HuH-7 (cell line): ENCODE measurements at regions not wholly inside any gene's neighbourhood (a gene's known extent, or its start where the extent isn't known, plus 50 kb on each side); places are given as distances from the start of the nearest gene placed in this dataset.
A peak's percentile ranks its signal among the peaks of the same experiment; 100 is the strongest.
"Not testable (repeated sequence)": the region's sequence is repeated elsewhere in the genome, so short reads cannot be mapped to it uniquely, and the experiment has no call there.

Experiments
- DNase-seq: peaks from one replicate; pipeline ENCODE4 v3.0.0; 2011; ENCODE audit warnings: low spot score

- no peak for DNase-seq
Observed at GRCh38 chr2:84373391-84373790, 85.7 kb downstream of the SUCLG1 start.

DNA sequence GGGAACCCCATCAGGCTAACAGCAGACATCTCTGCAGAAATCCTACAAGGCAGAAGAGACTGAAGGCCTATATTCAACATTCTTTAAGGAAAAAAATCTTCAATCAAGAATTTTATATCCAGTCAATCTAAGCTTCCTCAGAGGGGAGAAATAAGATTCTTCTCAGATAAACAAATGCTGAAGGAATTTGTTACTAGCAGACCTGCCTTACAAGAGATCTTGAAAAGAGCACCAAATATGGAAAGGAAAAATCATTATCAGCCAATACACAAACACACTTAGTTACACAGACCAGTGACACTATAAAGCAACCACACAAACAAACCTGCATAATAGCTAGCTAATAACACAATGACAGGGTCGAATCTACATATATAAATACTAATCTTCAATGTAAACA lies 96.5 kb downstream of the SUCLG1 start:
- DNase-seq: no peak

- no peak for DNase-seq
Observed at GRCh38 chr2:84338069-84338468, 121.0 kb downstream of the SUCLG1 start.

DNA sequence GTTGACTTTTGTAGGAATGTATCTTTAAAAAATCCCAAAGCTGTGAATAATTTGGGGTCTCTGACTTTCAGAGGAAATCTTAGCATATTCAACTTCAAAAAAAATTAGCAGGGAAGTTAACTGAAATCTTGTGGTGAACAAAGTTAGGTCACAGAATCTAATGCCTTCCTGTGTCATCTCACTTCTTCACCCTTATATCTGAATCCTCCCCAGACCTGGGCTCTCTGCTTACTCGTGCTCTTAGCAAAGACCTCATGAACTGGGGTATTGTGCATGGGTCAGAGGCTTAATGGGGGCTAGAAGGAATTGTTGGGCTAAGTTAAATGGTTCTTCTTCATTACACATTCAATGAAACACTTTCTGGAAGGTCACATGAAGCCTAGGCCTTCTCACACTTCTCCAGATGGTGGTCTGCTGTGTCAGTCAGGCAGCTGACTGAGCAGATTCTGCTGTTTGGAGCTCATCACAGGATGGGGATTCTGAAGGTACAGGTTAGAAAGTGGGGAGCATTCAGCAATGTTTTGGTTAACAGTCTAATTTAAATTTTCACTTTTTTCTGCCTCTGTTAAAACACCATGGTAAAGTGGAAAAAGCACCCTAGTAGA lies 131.3 kb downstream of the SUCLG1 start:
- DNase-seq: no peak

- DNase-seq: no peak
Observed at GRCh38 chr2:84326831-84327432, 132.1 kb downstream of the SUCLG1 start.

DNA sequence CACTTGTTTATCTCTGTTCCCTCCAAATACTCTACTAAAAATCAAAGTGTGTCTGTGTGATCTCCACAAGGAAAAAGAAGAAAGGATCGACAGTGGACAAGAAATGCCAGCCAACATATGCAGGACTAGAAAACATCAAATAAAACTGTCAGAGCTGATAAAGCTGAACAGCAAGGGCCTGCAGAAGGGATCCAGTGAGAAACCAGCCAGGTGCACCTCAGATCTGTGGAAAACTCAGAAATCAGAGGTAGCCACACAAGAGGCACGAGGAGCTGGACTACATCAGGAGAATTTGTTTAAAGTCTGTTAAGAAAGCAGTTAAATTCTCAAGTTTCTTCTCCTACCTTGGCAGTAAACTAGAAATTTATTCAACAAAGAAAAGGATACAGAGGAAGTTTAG lies 135.2 kb downstream of the SUCLG1 start:
- DNase-seq: no peak

DNA sequence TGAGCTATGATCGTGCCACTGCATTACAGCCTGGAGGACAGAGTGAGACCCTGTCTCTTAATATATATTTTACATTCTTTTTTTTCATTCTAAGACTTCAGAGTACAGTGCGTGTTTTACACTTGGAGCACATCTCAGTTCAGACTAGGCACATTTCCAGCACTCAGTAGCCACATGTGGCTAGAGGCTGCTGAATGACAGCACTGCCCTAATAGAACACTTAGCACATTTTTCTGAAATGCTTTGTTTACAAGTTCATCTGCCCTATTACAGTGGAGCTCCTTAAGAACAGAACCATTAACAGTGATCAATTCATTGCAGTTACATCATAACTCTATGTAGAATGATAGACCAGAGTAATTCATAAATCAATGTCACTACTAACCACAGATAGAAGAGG lies 138.1 kb downstream of the SUCLG1 start:
- no peak for DNase-seq

DNA sequence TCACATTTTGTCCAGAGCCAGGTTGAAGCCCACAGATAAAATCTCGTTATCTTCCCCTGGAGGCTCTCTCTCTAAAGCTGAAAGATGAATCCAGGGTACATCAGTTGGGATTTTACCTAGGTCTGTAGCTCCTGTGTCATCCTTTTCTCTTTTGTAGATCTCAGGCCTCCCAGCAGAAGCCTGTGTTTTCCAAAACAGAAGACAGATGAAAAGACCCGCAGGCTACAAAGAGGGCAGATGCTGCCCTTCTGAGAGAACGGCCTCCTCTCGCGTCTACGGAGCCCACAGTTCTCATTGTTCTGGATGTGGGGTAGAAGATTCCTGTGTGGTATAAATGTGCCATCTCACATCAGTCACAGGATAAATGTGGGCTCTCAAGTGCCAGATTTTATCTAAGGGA lies 139.5 kb downstream of the SUCLG1 start:
- DNase-seq: no peak

DNA sequence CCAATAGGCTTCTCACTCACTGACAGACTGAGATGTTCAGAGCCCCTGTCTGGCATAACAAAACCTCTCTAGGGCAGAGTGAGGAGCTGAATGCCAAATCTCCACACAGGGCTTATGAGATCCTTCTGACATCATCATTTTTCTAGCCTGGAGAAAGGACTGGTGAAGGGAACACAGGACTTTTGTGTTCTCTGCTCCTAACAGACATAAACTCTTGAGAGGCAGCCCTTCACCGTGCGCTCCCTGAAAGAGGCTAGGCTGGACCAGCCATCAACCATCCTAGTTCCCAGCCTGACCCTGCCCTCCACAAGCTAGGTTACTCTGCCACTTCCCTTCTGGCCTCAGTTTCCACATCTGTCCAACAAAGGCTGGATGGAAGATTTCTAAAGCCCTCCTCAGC lies 141.9 kb downstream of the SUCLG1 start:
- DNase-seq: no peak

DNA sequence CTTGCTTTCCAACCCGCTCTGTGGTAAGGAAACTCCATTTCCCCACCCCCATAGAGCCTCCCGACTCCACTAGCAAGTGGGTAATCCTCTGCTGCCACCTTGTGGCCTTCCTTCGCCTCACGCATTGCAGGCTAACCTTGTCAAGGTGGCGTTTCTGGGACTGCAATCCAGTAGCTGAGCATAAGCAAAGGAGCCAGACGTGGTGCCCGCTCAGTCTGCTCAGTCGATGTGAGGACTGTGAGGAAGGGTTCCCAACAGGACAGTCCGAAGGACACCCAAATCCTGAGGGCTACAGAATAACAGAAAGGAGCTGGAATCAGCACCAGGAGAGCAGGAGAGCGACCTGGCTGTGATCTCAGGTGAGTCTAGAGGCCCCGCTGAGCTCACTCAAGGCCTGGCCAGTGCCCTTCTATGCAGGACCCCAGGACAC lies 144.2 kb downstream of the SUCLG1 start:
- DNase-seq: peak; percentile 74

DNA sequence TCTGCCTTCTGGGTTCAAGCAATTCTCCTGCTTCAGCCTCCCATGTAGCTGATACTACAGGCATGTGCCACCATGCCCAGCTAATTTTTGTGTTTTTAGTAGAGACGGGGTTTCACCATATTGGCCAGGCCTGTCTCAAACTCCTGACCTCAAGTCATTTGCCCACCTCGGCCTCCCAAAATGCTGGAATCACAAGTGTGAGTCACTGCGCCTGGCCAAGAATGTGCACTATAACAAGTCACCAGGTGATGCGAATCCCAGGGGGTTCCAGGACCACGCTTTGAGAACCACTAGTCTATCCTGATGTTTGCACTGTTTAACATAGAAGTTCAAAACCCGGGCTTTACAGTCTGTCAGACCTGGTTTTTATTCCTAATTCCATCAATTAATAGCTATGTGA lies 144.8 kb downstream of the SUCLG1 start:
- no peak for DNase-seq

GRCh38 chr2:84309281-84309680 lies 149.8 kb downstream of the SUCLG1 start:
- no peak for DNase-seq

DNA sequence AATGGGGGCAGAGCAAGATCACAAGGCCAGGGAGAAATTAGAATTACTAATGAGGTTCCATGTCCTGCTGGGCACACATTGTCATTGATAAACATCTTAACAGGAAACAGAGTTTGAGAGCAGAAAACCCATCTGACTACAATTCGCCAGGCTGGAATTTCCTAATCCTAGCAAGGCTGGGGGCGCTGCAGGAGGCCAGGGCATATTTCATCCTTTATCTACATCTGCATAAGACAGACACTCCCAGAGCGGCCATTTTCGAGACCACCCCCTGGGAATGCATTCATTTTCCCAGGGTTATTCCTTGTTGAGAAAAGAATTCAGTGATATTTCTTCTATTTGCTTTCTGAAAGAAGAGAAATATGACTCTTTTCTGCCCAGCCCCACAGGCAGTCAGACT lies 152.7 kb downstream of the SUCLG1 start:
- DNase-seq: no peak

- peak; percentile 67 for DNase-seq
Observed at GRCh38 chr2:84302513-84303412, 156.3 kb downstream of the SUCLG1 start.

- DNase-seq: no peak
Observed at GRCh38 chr2:84301717-84302116, 157.4 kb downstream of the SUCLG1 start.

- no peak for DNase-seq
Observed at GRCh38 chr2:84300696-84301029, 158.4 kb downstream of the SUCLG1 start.

GRCh38 chr2:84300001-84300695 lies 158.9 kb downstream of the SUCLG1 start:
- not testable (repeated sequence) for DNase-seq

GRCh38 chr2:84299211-84299775 lies 159.8 kb downstream of the SUCLG1 start:
- DNase-seq: no peak

DNA sequence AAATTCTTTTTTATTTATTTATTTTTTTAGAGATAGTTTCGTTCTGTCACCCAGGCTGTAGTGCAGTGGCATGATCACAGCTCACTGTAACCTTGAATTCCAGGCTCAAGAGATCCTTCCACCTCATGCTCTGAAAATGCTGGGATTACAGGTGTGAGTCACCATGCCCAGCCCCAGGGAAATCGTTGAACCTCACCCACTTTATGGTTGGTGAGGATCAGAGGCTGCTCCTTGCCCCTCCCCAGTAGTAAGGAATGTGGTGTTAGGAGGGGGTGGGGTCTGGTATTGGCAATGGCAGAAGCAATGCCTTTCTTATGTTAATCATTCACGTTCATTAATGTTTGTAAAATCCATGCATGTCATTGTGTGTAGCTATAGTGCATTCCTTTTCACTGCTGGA lies 161.9 kb downstream of the SUCLG1 start:
- no peak for DNase-seq

DNA sequence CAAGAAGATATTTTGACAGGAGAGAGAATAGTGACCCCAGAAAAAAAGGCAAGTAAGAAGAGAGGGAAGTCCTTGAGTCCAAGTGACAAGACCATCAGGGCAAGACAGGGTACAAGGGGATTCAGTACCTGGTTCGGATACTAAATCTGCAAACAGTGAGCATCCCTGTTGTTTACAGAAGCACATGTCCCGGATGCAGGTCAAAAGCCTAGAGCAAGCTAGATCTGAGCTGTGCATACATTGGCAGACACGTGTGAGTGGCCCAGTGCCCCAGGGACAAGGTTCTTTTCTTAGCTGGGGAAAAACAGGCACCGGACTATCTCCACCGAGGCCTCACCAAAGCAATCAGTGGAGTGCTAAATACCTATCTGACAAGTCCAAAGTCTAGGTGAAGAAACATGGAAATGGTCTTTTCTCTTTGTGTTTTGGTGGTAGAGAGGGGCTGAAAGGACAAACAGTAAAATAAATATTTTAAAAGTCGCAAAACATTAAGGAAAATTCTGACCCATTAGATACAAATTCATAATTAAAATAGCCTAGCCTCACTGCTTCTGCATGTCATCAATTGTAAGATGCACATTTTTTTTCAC lies 165.2 kb downstream of the SUCLG1 start:
- DNase-seq: peak; percentile 59

DNA sequence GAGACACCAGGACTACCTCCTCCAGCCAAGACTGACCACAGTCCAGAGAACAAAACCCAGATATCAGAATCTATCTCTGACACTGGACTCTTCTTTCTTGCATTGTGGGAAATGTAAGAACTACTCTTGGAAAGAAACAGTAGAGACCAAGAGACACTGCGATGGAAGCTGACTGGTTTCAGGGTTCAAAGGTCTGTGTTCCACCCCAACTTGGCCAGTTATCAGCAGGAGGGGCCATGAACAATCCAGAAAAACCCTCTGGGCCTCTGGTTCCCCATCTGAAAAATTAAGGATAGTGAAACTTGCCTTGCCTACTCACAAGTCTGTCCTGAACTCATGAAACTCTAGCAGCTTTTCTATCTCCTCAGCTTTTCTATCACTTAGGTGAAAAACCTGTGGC lies 166.5 kb downstream of the SUCLG1 start:
- no peak for DNase-seq

- DNase-seq: no peak
Observed at GRCh38 chr2:84290537-84290936, 168.5 kb downstream of the SUCLG1 start.
